H1 (cell line): ENCODE measurements at regions not wholly inside any gene's neighbourhood (a gene's known extent, or its start where the extent isn't known, plus 50 kb on each side); places are given as distances from the start of the nearest gene placed in this dataset.

Source experiments
- CTCF ChIA-PET: fragments of 300-600 bp; sonication (Branson Sonifier 250); formaldehyde crosslinking; loops from one replicate; lab custom pipeline; 2021; ENCODE audit not compliant: partially characterized antibody; lab: Charles Lee
- POLR2A ChIA-PET: fragments of 300-600 bp; sonication (Branson Sonifier 250); formaldehyde crosslinking; loops from one replicate; lab custom pipeline; 2021; ENCODE audit warnings: inconsistent platforms; ENCODE audit not compliant: partially characterized antibody; lab: Charles Lee
- DNase-seq, 2 experiments: peaks; one replicate each; pipeline versions ENCODE4 v3.0.0 to v3.0.0-alpha.2; 2010 to 2022; ENCODE audit warnings: low spot score in 2 of 2, low read depth in 1 of 2, mixed read lengths in 1 of 2
- FAIRE-seq: peaks from 2 replicates; lab custom pipeline; 2011; peaks lifted over from hg19 to GRCh38; lab: Jason Lieb, UNC
- H2AFZ ChIP-seq: 2 replicates; pipeline ENCODE4 v1.8.1; 2012; ENCODE audit warnings: low read length, inconsistent platforms
- H2AK5ac ChIP-seq: 2 replicates; pipeline ENCODE4 v1.6.1; 2013; ENCODE audit warnings: low read depth, low read length
- H2BK120ac ChIP-seq: replicated peaks from 2 replicates; pipeline ENCODE3; 2013; ENCODE audit warnings: low read depth, low read length, inconsistent platforms
- H2BK12ac ChIP-seq: 2 replicates; pipeline ENCODE4 v1.6.1; 2013; ENCODE audit warnings: low read depth, low read length
- H2BK15ac ChIP-seq: 2 replicates; pipeline ENCODE4 v1.6.1; 2013; ENCODE audit warnings: low read length
- H2BK20ac ChIP-seq: 2 replicates; pipeline ENCODE4 v1.6.1; 2013; ENCODE audit warnings: low read length
- H2BK5ac ChIP-seq: 2 replicates; pipeline ENCODE4 v1.6.1; 2013; ENCODE audit warnings: low read depth, low read length
- H3K14ac ChIP-seq: 2 replicates; pipeline ENCODE4 v1.6.1; 2013; ENCODE audit warnings: inconsistent platforms; ENCODE audit not compliant: insufficient read length
- H3K18ac ChIP-seq: 2 replicates; pipeline ENCODE4 v1.6.1; 2013; ENCODE audit warnings: low read length; ENCODE audit errors: extremely low read depth
- H3K23ac ChIP-seq: 2 replicates; pipeline ENCODE4 v1.6.1; 2013; ENCODE audit warnings: inconsistent platforms; ENCODE audit not compliant: insufficient read length
- H3K23me2 ChIP-seq: 2 replicates; pipeline ENCODE4 v1.6.1; 2013; ENCODE audit warnings: low read depth, low read length
- H3K27ac ChIP-seq: 2 replicates; pipeline ENCODE4 v1.6.1; 2011; ENCODE audit warnings: low read depth, low read length, inconsistent platforms
- H3K27me3 ChIP-seq, 4 experiments: replicated peaks in 1 of 4; 1 replicate in 1 of 4; 2 replicates in 3 of 4; pipeline versions ENCODE4 v1.6.1 to v1.8.1; 2011 to 2013; ENCODE audit warnings: low read length in 3 of 4, mild to moderate bottlenecking in 3 of 4, inconsistent platforms in 2 of 4, mixed read lengths in 2 of 4, moderate library complexity in 1 of 4; ENCODE audit not compliant: control insufficient read depth in 3 of 4, insufficient read depth in 3 of 4; ENCODE audit errors: extremely low read depth in 1 of 4
- H3K36me3 ChIP-seq, 4 experiments: 2 replicates each; pipeline versions ENCODE4 v1.6.1 to v1.8.1; 2011 to 2013; ENCODE audit warnings: mild to moderate bottlenecking in 4 of 4, low read length in 3 of 4, moderate library complexity in 2 of 4, control low read depth in 1 of 4, inconsistent platforms in 1 of 4; ENCODE audit not compliant: insufficient read depth in 4 of 4, control insufficient read depth in 2 of 4
- H3K4ac ChIP-seq: replicated peaks from 2 replicates; pipeline ENCODE3; 2013; ENCODE audit warnings: low read length, low read depth, mixed read lengths, inconsistent platforms; ENCODE audit not compliant: insufficient read length
- H3K4me1 ChIP-seq, 4 experiments: replicated peaks in 1 of 4; 1 replicate in 1 of 4; 2 replicates in 3 of 4; pipeline versions ENCODE4 v1.6.1 to v1.8.1; 2011 to 2013; ENCODE audit warnings: low read length in 3 of 4, inconsistent platforms in 2 of 4, mixed read lengths in 1 of 4; ENCODE audit not compliant: insufficient read depth in 4 of 4, control insufficient read depth in 3 of 4
- H3K4me2 ChIP-seq, 2 experiments: 2 replicates each; pipeline versions ENCODE4 v1.6.1 to v1.8.1; 2011 to 2013; ENCODE audit warnings: low read depth in 2 of 2, low read length in 2 of 2, control low read depth in 1 of 2, inconsistent platforms in 1 of 2, mild to moderate bottlenecking in 1 of 2; ENCODE audit not compliant: insufficient read depth in 1 of 2
- H3K4me3 ChIP-seq, 4 experiments: fragments of 200-600, 300-600 bp in 1 of 4; sonication (generic), shearing (Covaris generic), sonication (Bioruptor Twin) in 1 of 4; 2 replicates each; pipeline versions ENCODE4 v1.5.1 to v1.8.1; 2011 to 2016; ENCODE audit warnings: low read length in 4 of 4, low read depth in 3 of 4, control low read depth in 2 of 4, inconsistent platforms in 2 of 4, mild to moderate bottlenecking in 2 of 4, mixed read lengths in 1 of 4, moderate library complexity in 1 of 4; ENCODE audit not compliant: insufficient read depth in 2 of 4; ENCODE audit errors: extremely low read depth in 1 of 4
- H3K56ac ChIP-seq: replicated peaks from 2 replicates; pipeline ENCODE3; 2013; ENCODE audit warnings: low read depth, mild to moderate bottlenecking, mixed read lengths, low read length, inconsistent platforms; ENCODE audit not compliant: insufficient read length
- H3K79me1 ChIP-seq: 2 replicates; pipeline ENCODE4 v1.6.1; 2013; ENCODE audit warnings: low read depth, low read length, control low read depth
- H3K79me2 ChIP-seq, 2 experiments: 2 replicates each; pipeline versions ENCODE4 v1.6.1 to v1.8.1; 2012 to 2013; ENCODE audit warnings: low read length in 2 of 2, mild to moderate bottlenecking in 2 of 2, inconsistent platforms in 1 of 2; ENCODE audit not compliant: insufficient read depth in 2 of 2, control insufficient read depth in 1 of 2
- H3K9ac ChIP-seq, 4 experiments: replicated peaks in 1 of 4; 1 replicate in 1 of 4; 2 replicates in 3 of 4; pipeline versions ENCODE4 v1.6.1 to v1.8.1; 2011 to 2013; ENCODE audit warnings: low read depth in 3 of 4, low read length in 3 of 4, control low read depth in 2 of 4, mild to moderate bottlenecking in 2 of 4, moderate library complexity in 2 of 4, inconsistent platforms in 1 of 4; ENCODE audit errors: extremely low read depth in 1 of 4
- H3K9me3 ChIP-seq, 2 experiments: 2 replicates each; pipeline versions ENCODE4 v1.6.1 to v1.8.1; 2012 to 2013; ENCODE audit warnings: mild to moderate bottlenecking in 2 of 2, moderate library complexity in 2 of 2, control low read depth in 1 of 2, inconsistent platforms in 1 of 2, low read depth in 1 of 2, low read length in 1 of 2, mixed read lengths in 1 of 2; ENCODE audit not compliant: insufficient read depth in 2 of 2
- H4K20me1 ChIP-seq, 2 experiments: replicated peaks in 1 of 2; 2 replicates each; pipeline versions ENCODE3 to v1.8.1; 2011 to 2013; ENCODE audit warnings: inconsistent platforms in 2 of 2, low read length in 2 of 2, mild to moderate bottlenecking in 1 of 2; ENCODE audit not compliant: insufficient read depth in 2 of 2, control insufficient read depth in 1 of 2
- H4K5ac ChIP-seq: 2 replicates; pipeline ENCODE4 v1.6.1; 2013; ENCODE audit warnings: low read length, low read depth, mixed read lengths, inconsistent platforms; ENCODE audit not compliant: insufficient read length
- H4K8ac ChIP-seq: 2 replicates; pipeline ENCODE4 v1.8.0; 2013; ENCODE audit warnings: mild to moderate bottlenecking, moderate library complexity, low read length, inconsistent platforms; ENCODE audit not compliant: insufficient read depth; ENCODE audit errors: extremely low read depth
- H4K91ac ChIP-seq: replicated peaks from 2 replicates; pipeline ENCODE3; 2013; ENCODE audit warnings: low read length, mixed read lengths, inconsistent platforms; ENCODE audit not compliant: insufficient read length
- ASH2L ChIP-seq: fragments of 200-600, 300-600 bp; sonication (generic); IDR thresholded peaks from one replicate; pipeline ENCODE4 v1.7.1; 2017; ENCODE audit warnings: low read length
- ATF2 ChIP-seq: IDR thresholded peaks from 2 replicates; pipeline ENCODE4 v1.6.1; 2012; ENCODE audit warnings: low read length, inconsistent platforms
- BACH1 ChIP-seq: IDR thresholded peaks from 2 replicates; pipeline ENCODE4 v1.6.1; 2012; ENCODE audit warnings: low read length, improper control_type of control experiment
- CHD1 ChIP-seq: IDR thresholded peaks from 2 replicates; pipeline ENCODE4 v1.6.1; 2012; ENCODE audit warnings: low read depth, low read length, improper control_type of control experiment
- CTBP2 ChIP-seq: IDR thresholded peaks from 2 replicates; pipeline ENCODE4 v1.7.0; 2011; ENCODE audit warnings: borderline replicate concordance, mild to moderate bottlenecking, moderate library complexity, mixed read lengths, low read length; ENCODE audit not compliant: insufficient read depth, insufficient read length
- GABPA ChIP-seq: IDR thresholded peaks from 2 replicates; pipeline ENCODE4 v1.6.1; 2011; ENCODE audit warnings: mild to moderate bottlenecking, low read length, moderate library complexity, borderline replicate concordance; ENCODE audit not compliant: insufficient read depth
- JUND ChIP-seq: IDR thresholded peaks from 2 replicates; pipeline ENCODE4 v1.6.1; 2011; ENCODE audit warnings: mild to moderate bottlenecking, improper control_type of control experiment, low read length
- NANOG ChIP-seq: IDR thresholded peaks from 2 replicates; pipeline ENCODE4 v1.6.1; 2011; ENCODE audit warnings: low read length, low read depth, mild to moderate bottlenecking, inconsistent platforms; ENCODE audit not compliant: insufficient read depth, poor library complexity, severe bottlenecking
- SIX5 ChIP-seq: IDR thresholded peaks from 2 replicates; pipeline ENCODE4 v1.6.1; 2011; ENCODE audit warnings: mild to moderate bottlenecking, low read depth, low read length
- SP2 ChIP-seq: IDR thresholded peaks from 2 replicates; pipeline ENCODE4 v1.6.1; 2012; ENCODE audit warnings: mild to moderate bottlenecking, low read length, inconsistent platforms
- WGBS, 2 experiments: shearing (Covaris generic) in 1 of 2; methylation state at CpG; one replicate each; pipeline versions ENCODE4 v1.1.6 to v1.1.7; 2013 to 2015; ENCODE audit warnings: low lambda C conversion rate in 2 of 2, mixed read lengths in 2 of 2, inconsistent platforms in 1 of 2, low coverage in 1 of 2, missing lambda C conversion rate in 1 of 2; ENCODE audit not compliant: insufficient replicate concordance in 2 of 2, insufficient coverage in 1 of 2, insufficient read length in 1 of 2; ENCODE audit errors: extremely low coverage in 1 of 2, missing lambda C conversion rate in 1 of 2; 5-methylcytosine and 5-hydroxymethylcytosine counted together

GRCh38 chrX:126238220-126238619 lies 72.1 kb upstream of the DCAF12L2 start:
- Histone ChIP-seq H2BK20ac (no peak overlapping the region), H3K9me3 (peaks cover 0 to 8% of the 10 kb centered on the region in 2 experiments; a peak in 1 of 4 replicates), H4K91ac (no peak overlapping the region), H3K23me2 (no peaks in the 10 kb centered on the region), H3K4me3 (no peak overlapping the region), H3K27ac (no peak overlapping the region), H3K14ac (no peak overlapping the region), H2BK120ac (no peak overlapping the region), H3K79me2 (no peaks in the 10 kb centered on the region), H3K79me1 (no peaks in the 10 kb centered on the region), H3K4ac (no peak overlapping the region), H2BK12ac (no peak overlapping the region), H3K18ac (no peak overlapping the region), H2AFZ (no peak overlapping the region), H2AK5ac (no peak overlapping the region), H4K8ac (no peak overlapping the region), H3K4me1 (no peaks in the 10 kb centered on the region), H3K23ac (no peak overlapping the region), H3K9ac (no peak overlapping the region), H3K56ac (no peak overlapping the region), H3K36me3 (no peaks in the 10 kb centered on the region), H4K20me1 (no peaks in the 10 kb centered on the region), H3K27me3 (no peaks in the 10 kb centered on the region), H2BK5ac (no peak overlapping the region), H4K5ac (no peak overlapping the region), H2BK15ac (no peak overlapping the region), H3K4me2 (no peak overlapping the region)
- no peak for TF ChIP-seq NANOG
- TF ChIP-seq CTBP2: no peak
- no peak for TF ChIP-seq ATF2
- no peak for TF ChIP-seq SIX5
- TF ChIP-seq ASH2L: no peak
- TF ChIP-seq JUND: no peak
- TF ChIP-seq CHD1: no peak
- TF ChIP-seq GABPA: no peak
- no peak for TF ChIP-seq SP2
- TF ChIP-seq BACH1: no peak
- no CpG with 5 or more reads among the region's 2 CpGs for WGBS, 2 experiments
- POLR2A ChIA-PET: no interaction called here
- no peak for DNase-seq
- CTCF ChIA-PET: no interaction called here
- FAIRE-seq: no peak
